ENCODE measurements at regions not wholly inside any gene's neighbourhood (a gene's known extent, or its start where the extent isn't known, plus 50 kb on each side); places are given as distances from the start of the nearest gene placed in this dataset.

- Histone ChIP-seq H3K27ac (no peak overlapping the region), H3K4me1 (no peaks in the 10 kb centered on the region), H3K36me3 (no peaks in the 10 kb centered on the region), H3K9me3 (no peaks in the 10 kb centered on the region), H3K27me3 (no peaks in the 10 kb centered on the region), H3K4me3 (no peak overlapping the region)
- TF ChIP-seq, protein P1, sequence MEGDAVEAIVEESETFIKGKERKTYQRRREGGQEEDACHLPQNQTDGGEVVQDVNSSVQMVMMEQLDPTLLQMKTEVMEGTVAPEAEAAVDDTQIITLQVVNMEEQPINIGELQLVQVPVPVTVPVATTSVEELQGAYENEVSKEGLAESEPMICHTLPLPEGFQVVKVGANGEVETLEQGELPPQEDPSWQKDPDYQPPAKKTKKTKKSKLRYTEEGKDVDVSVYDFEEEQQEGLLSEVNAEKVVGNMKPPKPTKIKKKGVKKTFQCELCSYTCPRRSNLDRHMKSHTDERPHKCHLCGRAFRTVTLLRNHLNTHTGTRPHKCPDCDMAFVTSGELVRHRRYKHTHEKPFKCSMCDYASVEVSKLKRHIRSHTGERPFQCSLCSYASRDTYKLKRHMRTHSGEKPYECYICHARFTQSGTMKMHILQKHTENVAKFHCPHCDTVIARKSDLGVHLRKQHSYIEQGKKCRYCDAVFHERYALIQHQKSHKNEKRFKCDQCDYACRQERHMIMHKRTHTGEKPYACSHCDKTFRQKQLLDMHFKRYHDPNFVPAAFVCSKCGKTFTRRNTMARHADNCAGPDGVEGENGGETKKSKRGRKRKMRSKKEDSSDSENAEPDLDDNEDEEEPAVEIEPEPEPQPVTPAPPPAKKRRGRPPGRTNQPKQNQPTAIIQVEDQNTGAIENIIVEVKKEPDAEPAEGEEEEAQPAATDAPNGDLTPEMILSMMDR (IDR thresholded peaks at IDR 0.05) = no peak
- DNase-seq (ENCODE audit: low spot score) = no peak
Observed at GRCh38 chr4:170305627-170306026, 215.9 kb upstream of the AADAT start.

DNA sequence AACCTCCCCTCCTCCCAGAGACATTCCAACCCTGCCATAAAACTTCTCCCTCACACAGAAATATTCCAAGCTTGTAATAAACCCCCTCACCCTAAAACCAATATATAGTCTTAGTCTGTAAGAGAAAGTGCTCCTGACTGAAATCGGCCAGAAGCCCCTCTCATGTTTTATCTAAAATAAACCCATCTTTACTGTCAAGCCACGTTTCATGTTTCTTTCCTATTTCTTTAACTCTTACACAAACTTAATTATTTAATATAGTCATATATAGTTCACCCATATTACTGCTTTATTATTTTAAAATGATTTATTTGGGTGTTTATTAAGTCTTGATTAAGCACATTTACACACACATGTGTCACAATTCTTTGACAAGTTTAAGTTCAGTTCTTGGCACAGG lies 191.3 kb upstream of the AADAT start:
- Histone ChIP-seq H3K27ac (no peak overlapping the region), H3K27me3 (no peaks in the 10 kb centered on the region), H3K4me3 (no peak overlapping the region), H3K36me3 (no peaks in the 10 kb centered on the region), H3K9me3 (no peaks in the 10 kb centered on the region), H3K4me1 (no peaks in the 10 kb centered on the region)
- TF ChIP-seq, protein P1 (IDR thresholded peaks at IDR 0.05) = no peak
- no peak for DNase-seq (ENCODE audit: low spot score)

- Histone ChIP-seq H3K4me3 (no peak overlapping the region), H3K27ac (no peak overlapping the region), H3K36me3 (no peaks in the 10 kb centered on the region), H3K27me3 (no peaks in the 10 kb centered on the region), H3K9me3 (no peaks in the 10 kb centered on the region), H3K4me1 (no peaks in the 10 kb centered on the region)
- no peak for DNase-seq (ENCODE audit: low spot score)
- TF ChIP-seq, protein P1 (IDR thresholded peaks at IDR 0.05) = no peak
Observed at GRCh38 chr4:170278460-170278859, 188.7 kb upstream of the AADAT start.

- TF ChIP-seq, protein P1 (IDR thresholded peaks at IDR 0.05) = no peak
- no peak overlapping the region for H3K27ac ChIP-seq
- H3K9me3 ChIP-seq = no peaks in the 10 kb centered on the region
- H3K36me3 ChIP-seq = no peaks in the 10 kb centered on the region
- no peak for DNase-seq (ENCODE audit: low spot score)
- H3K27me3 ChIP-seq = no peaks in the 10 kb centered on the region
- H3K4me1 ChIP-seq = no peaks in the 10 kb centered on the region
- no peak overlapping the region for H3K4me3 ChIP-seq
Observed at GRCh38 chr4:170274616-170275015, 184.9 kb upstream of the AADAT start.

GRCh38 chr4:170272959-170273358 lies 183.2 kb upstream of the AADAT start:
- Histone ChIP-seq H3K36me3 (no peaks in the 10 kb centered on the region), H3K27me3 (no peaks in the 10 kb centered on the region), H3K4me1 (no peaks in the 10 kb centered on the region), H3K4me3 (no peak overlapping the region), H3K27ac (no peak overlapping the region), H3K9me3 (no peaks in the 10 kb centered on the region)
- DNase-seq (ENCODE audit: low spot score) = no peak
- TF ChIP-seq, protein P1 (IDR thresholded peaks at IDR 0.05) = no peak

- no peak overlapping the region for H3K27ac ChIP-seq
- no peaks in the 10 kb centered on the region for H3K27me3 ChIP-seq
- TF ChIP-seq, protein P1 (IDR thresholded peaks at IDR 0.05) = no peak
- no peaks in the 10 kb centered on the region for H3K4me1 ChIP-seq
- H3K4me3 ChIP-seq = no peak overlapping the region
- no peak for DNase-seq (ENCODE audit: low spot score)
- H3K36me3 ChIP-seq = no peaks in the 10 kb centered on the region
- H3K9me3 ChIP-seq = no peaks in the 10 kb centered on the region
Observed at GRCh38 chr4:170271723-170272122, 182.0 kb upstream of the AADAT start.

Measured in right atrium auricular region (tissue), 2 donors.